MM.1S (cell line): ENCODE measurements at regions not wholly inside any gene's neighbourhood (a gene's known extent, or its start where the extent isn't known, plus 50 kb on each side); places are given as distances from the start of the nearest gene placed in this dataset.

Experiments
- EZH2 ChIP-seq: fragments of 300-600 bp; sonication (generic); optimal IDR thresholded peaks from 2 replicates; pipeline ENCODE3; 2017; ENCODE audit warnings: low read depth, mild to moderate bottlenecking, antibody characterized with exemption, low read length, mixed read lengths
- EZH2phosphoT487 ChIP-seq: fragments of 300-600 bp; sonication (generic); IDR thresholded peaks from 2 replicates; pipeline ENCODE4 v1.6.1; 2018; ENCODE audit warnings: antibody characterized with exemption, low read length
- TF ChIP-seq, protein P1 (sequence below): fragments of 300-600 bp; sonication (generic); IDR thresholded peaks from 2 replicates; pipeline ENCODE4 v1.5.1; 2016; ENCODE audit warnings: antibody characterized with exemption, low read length, mixed read lengths

DNA sequence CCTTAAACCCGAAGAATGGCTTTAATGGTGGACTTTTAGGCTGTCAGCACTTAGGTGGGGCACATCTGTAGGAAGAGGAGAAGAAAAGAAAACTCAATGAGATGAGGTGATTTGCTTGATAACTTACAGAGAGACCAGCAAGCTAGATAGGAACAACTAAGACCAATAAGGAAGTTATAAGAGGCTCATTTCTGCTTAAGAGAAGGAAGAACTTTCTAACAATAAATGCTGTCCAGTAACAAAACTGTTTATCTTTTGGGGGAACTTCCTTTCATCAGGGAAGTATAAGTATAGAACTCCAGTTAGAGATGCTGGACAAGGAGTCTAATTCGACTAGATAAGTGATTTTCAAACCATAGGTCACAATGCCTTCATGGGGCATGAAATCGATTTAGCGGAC, 107.2 kb upstream of the SIRPA start:
- TF ChIP-seq EZH2: no peak
- TF ChIP-seq, protein P1, sequence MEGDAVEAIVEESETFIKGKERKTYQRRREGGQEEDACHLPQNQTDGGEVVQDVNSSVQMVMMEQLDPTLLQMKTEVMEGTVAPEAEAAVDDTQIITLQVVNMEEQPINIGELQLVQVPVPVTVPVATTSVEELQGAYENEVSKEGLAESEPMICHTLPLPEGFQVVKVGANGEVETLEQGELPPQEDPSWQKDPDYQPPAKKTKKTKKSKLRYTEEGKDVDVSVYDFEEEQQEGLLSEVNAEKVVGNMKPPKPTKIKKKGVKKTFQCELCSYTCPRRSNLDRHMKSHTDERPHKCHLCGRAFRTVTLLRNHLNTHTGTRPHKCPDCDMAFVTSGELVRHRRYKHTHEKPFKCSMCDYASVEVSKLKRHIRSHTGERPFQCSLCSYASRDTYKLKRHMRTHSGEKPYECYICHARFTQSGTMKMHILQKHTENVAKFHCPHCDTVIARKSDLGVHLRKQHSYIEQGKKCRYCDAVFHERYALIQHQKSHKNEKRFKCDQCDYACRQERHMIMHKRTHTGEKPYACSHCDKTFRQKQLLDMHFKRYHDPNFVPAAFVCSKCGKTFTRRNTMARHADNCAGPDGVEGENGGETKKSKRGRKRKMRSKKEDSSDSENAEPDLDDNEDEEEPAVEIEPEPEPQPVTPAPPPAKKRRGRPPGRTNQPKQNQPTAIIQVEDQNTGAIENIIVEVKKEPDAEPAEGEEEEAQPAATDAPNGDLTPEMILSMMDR: no peak
- no peak for TF ChIP-seq EZH2phosphoT487
